Naive thymus-derived CD4-positive, alpha-beta T cell (primary cell): ENCODE measurements at regions not wholly inside any gene's neighbourhood (a gene's known extent, or its start where the extent isn't known, plus 50 kb on each side); places are given as distances from the start of the nearest gene placed in this dataset.

Experiments
- ATAC-seq: fragments of 150-1000 bp; cut with Tn5 transposase; 2 replicates; pipeline ENCODE4 v1.10.0; 2021; ENCODE audit warnings: mild to moderate bottlenecking, moderate library complexity
- CTCF ChIA-PET: fragments of 350-600 bp; sonication (Branson Sonifier 250); formaldehyde crosslinking; loops from one replicate; lab custom pipeline; 2021; ENCODE audit warnings: antibody characterized with exemption; lab: Charles Lee
- POLR2A ChIA-PET: fragments of 350-600 bp; sonication (Branson Sonifier 250); formaldehyde crosslinking; loops from one replicate; lab custom pipeline; 2021; ENCODE audit warnings: antibody characterized with exemption, inconsistent platforms; lab: Charles Lee
- DNase-seq, 9 donors: peaks; one replicate each; pipeline versions ENCODE4 v3.0.0 to v3.0.0-alpha.2; 2020 to 2022; ENCODE audit warnings: mixed read lengths in 1 of 9
- H3K27ac ChIP-seq: one replicate; pipeline ENCODE4 v1.7.0; 2013; ENCODE audit warnings: mild to moderate bottlenecking, low read depth, low read length, moderate library complexity
- H3K27me3 ChIP-seq, 2 donors: one replicate each; pipeline ENCODE4 v1.7.0; 2013; ENCODE audit warnings: low read length in 2 of 2, mild to moderate bottlenecking in 2 of 2, moderate library complexity in 2 of 2; ENCODE audit not compliant: control insufficient read depth in 2 of 2, insufficient read depth in 2 of 2
- H3K36me3 ChIP-seq, 3 experiments: 1 replicate in 2 of 3; 2 replicates in 1 of 3; pipeline ENCODE4 v1.7.0; 2013; ENCODE audit warnings: low read length in 3 of 3, mild to moderate bottlenecking in 3 of 3, moderate library complexity in 1 of 3; ENCODE audit not compliant: insufficient read depth in 3 of 3, control insufficient read depth in 2 of 3
- H3K4me1 ChIP-seq, 2 donors: one replicate each; pipeline ENCODE4 v1.7.0; 2013; ENCODE audit warnings: low read length in 2 of 2, mild to moderate bottlenecking in 2 of 2, moderate library complexity in 1 of 2; ENCODE audit not compliant: control insufficient read depth in 2 of 2, insufficient read depth in 2 of 2
- H3K4me3 ChIP-seq: 2 replicates; pipeline ENCODE4 v1.7.0; 2013; ENCODE audit warnings: mild to moderate bottlenecking, low read length
- H3K9me3 ChIP-seq, 3 experiments: 1 replicate in 2 of 3; 2 replicates in 1 of 3; pipeline ENCODE4 v1.7.0; 2013; ENCODE audit warnings: low read length in 3 of 3; ENCODE audit not compliant: control insufficient read depth in 2 of 3
- H3K27ac Mint-ChIP-seq, 9 donors: one replicate each; pipeline ENCODE4 v1.8.0; 2020 to 2022; ENCODE audit warnings: mixed read lengths in 9 of 9, mild to moderate bottlenecking in 8 of 9, moderate library complexity in 5 of 9, inconsistent platforms in 2 of 9
- H3K27me3 Mint-ChIP-seq, 5 donors: one replicate each; pipeline ENCODE4 v1.8.0; 2021 to 2022; ENCODE audit warnings: mixed read lengths in 5 of 5, mild to moderate bottlenecking in 1 of 5
- H3K36me3 Mint-ChIP-seq, 5 donors: one replicate each; pipeline ENCODE4 v1.8.0; 2020 to 2022; ENCODE audit warnings: mixed read lengths in 5 of 5, mild to moderate bottlenecking in 3 of 5, inconsistent platforms in 1 of 5
- H3K4me1 Mint-ChIP-seq, 7 donors: one replicate each; pipeline ENCODE4 v1.8.0; 2020 to 2022; ENCODE audit warnings: mixed read lengths in 7 of 7, mild to moderate bottlenecking in 3 of 7, inconsistent platforms in 1 of 7
- H3K4me3 Mint-ChIP-seq, 10 donors: one replicate each; pipeline ENCODE4 v1.8.0; 2020 to 2022; ENCODE audit warnings: mild to moderate bottlenecking in 10 of 10, mixed read lengths in 10 of 10, moderate library complexity in 6 of 10, inconsistent platforms in 2 of 10
- H3K9me3 Mint-ChIP-seq, 11 donors: one replicate each; pipeline ENCODE4 v1.8.0; 2020 to 2022; ENCODE audit warnings: mixed read lengths in 11 of 11, mild to moderate bottlenecking in 4 of 11, inconsistent platforms in 1 of 11, moderate library complexity in 1 of 11
- intact Hi-C, 2 donors: fragments of 100-400 bp; cut with micrococcal nuclease; formaldehyde crosslinking; loops; one replicate each; pipeline ENCODE4 v1.15.1; 2023

DNA sequence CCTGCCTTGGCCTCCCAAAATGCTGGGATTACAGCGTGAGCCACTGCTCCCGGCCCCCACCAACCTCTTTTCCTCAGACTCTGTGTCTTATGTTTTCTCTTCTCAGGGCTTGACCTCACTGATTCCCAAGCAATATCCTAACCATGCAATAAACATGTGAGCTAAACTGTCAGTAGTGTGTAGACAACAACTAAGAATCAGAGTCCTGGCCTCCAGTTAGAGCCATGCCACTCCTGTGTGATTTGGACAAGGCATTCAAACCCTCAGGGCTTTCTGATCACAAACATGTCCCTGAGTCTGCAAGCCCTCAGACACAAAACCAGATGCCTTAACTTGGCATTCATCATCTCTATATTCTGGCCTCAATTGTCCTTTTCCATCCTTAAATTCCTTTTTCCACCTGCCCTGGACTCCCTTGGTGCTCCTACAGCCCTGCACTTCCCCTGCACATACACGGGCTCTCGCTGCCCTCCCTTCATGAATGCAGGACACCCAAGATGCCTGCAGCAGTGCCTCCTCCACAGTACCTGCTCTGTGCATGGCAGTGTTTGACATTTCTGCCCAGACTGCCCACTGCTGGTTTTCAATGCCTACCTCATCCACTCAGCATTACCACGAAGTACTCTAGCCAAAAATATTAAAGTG, 142.8 kb downstream of the CYP26A1 start:
- Histone ChIP-seq H3K4me3 (no peak overlapping the region), H3K27me3 (no peaks in the 10 kb centered on the region), H3K36me3 (no peaks in the 10 kb centered on the region), H3K27ac (no peak overlapping the region), H3K4me1 (no peaks in the 10 kb centered on the region), H3K9me3 (no peaks in the 10 kb centered on the region)
- DNase-seq (no peak), ATAC-seq (no peak)
- peaks cover 0 to 2% (median 0%) of the 10 kb centered on the region in 11 donors for H3K9me3 Mint-ChIP-seq
- H3K4me1 Mint-ChIP-seq: no peaks in the 10 kb centered on the region
- intact Hi-C loops: no loop called here
- H3K27me3 Mint-ChIP-seq: peaks cover 0 to 7% (median 0%) of the 10 kb centered on the region in 5 donors
- peak overlapping the region in 1 of 9 donors; percentile 27 for H3K27ac Mint-ChIP-seq
- POLR2A ChIA-PET: no interaction called here
- CTCF ChIA-PET: no interaction called here
- H3K4me3 Mint-ChIP-seq: no peak overlapping the region
- no peaks in the 10 kb centered on the region for H3K36me3 Mint-ChIP-seq

DNA sequence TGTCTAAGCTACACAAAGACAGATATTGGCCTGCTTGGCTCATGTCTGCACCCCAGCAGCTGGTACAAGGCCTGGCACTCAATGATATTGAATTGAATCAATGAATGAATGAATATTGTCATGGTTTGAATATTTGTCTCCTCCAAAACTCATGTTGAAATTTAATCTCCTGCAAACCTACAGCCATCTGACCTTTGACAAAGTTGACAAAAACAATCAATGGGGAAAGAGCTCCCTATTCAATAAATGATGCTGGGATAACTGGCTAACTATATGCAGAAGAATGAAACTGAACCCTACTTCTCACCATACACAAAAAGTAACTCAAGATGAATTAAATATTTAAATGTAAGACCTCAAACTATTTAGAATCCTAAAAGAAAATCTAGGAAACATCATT, 144.7 kb downstream of the CYP26A1 start:
- Histone ChIP-seq H3K36me3 (no peaks in the 10 kb centered on the region), H3K4me1 (no peaks in the 10 kb centered on the region), H3K9me3 (no peaks in the 10 kb centered on the region), H3K27me3 (no peaks in the 10 kb centered on the region), H3K4me3 (no peak overlapping the region), H3K27ac (no peak overlapping the region)
- Mint-ChIP-seq H3K9me3 (peaks cover 0 to 7% (median 0%) of the 10 kb centered on the region in 11 donors), H3K4me1 (no peaks in the 10 kb centered on the region), H3K27ac (no peak overlapping the region), H3K4me3 (no peak overlapping the region), H3K36me3 (no peaks in the 10 kb centered on the region), H3K27me3 (peaks cover 0 to 7% (median 0%) of the 10 kb centered on the region in 5 donors)
- DNase-seq (no peak), ATAC-seq (no peak)
- intact Hi-C loops: no loop called here
- ChIA-PET CTCF (no interaction called here), POLR2A (no interaction called here)

DNA sequence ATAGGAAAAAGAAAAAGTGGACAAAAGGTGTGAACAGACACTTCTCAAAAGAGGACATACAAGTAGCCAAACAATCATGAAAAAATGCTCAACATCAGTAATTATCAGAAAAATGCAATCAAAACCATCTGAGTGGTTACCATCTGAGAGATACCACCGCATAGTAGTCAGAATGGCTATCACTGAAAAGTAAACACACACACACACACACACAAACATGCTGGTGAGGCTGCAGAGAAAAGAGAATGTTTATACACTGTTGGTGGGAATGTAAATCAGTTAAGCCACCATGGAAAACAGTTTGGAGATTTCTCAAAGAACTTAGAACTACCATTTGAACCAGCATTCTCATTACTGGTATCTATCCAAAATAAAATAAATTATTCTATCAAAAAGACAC, 145.7 kb downstream of the CYP26A1 start:
- no peak overlapping the region for H3K27ac ChIP-seq
- no peak for ATAC-seq
- H3K9me3 ChIP-seq: no peaks in the 10 kb centered on the region
- DNase-seq: no peak
- Mint-ChIP-seq H3K4me1 (no peaks in the 10 kb centered on the region), H3K4me3 (no peak overlapping the region), H3K27ac (no peak overlapping the region), H3K36me3 (no peaks in the 10 kb centered on the region), H3K9me3 (peaks cover 0 to 7% (median 0%) of the 10 kb centered on the region in 11 donors), H3K27me3 (peaks cover 0 to 7% (median 0%) of the 10 kb centered on the region in 5 donors)
- intact Hi-C loops: no loop called here
- H3K36me3 ChIP-seq: no peaks in the 10 kb centered on the region
- no peaks in the 10 kb centered on the region for H3K27me3 ChIP-seq
- CTCF ChIA-PET: no interaction called here
- no peak overlapping the region for H3K4me3 ChIP-seq
- no peaks in the 10 kb centered on the region for H3K4me1 ChIP-seq
- POLR2A ChIA-PET: no interaction called here

DNA sequence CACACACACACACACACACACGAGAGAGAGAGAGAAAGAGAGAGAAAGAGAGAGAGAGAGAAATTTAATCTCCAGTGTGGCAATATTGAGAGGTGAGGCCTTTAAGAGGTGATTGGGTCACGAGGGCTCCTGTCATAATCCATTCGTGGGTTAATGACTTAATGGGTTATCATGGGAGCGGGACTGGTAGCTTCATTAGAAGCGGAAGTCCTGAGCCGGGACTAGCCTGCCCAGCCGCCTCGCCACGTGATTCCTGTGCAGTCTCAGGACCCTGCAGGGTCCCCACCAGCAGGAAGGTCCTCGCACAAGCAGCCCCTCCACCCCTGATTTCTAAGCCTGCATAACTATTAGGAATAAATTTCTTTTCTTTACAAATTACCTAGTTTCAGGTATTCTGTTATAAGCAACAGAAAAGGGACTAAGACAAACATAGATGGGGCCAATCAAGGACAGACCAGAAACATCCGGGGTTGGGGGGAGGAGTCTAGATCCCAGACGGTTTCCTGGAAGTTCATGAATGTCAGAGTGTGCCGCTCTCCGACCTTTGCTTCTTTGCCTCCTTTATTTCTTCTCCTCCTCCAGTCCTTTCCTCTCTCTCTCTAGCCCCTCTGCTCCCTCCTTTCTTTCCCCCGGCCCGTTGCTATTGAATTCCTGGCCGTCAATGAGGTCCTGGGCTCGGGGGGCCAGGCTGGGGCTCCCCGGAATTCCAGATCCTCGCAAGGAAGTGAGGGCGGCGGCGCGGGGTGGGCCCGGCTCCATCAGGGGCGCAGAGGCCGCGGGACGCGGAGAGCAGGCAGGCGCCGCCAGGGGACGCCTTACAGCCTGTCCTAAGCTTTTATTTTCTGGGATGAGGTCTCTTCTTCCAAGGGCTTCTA, 146.8 kb downstream of the CYP26A1 start:
- CTCF ChIA-PET: no interaction called here
- Histone ChIP-seq H3K9me3 (no peaks in the 10 kb centered on the region), H3K27ac (no peak overlapping the region), H3K4me1 (no peaks in the 10 kb centered on the region), H3K4me3 (no peak overlapping the region), H3K36me3 (no peaks in the 10 kb centered on the region), H3K27me3 (no peaks in the 10 kb centered on the region)
- intact Hi-C loops: no loop called here
- no peak overlapping the region for H3K4me3 Mint-ChIP-seq
- peaks cover 0 to 7% (median 0%) of the 10 kb centered on the region in 5 donors for H3K27me3 Mint-ChIP-seq
- no peak overlapping the region for H3K27ac Mint-ChIP-seq
- peaks cover 0 to 7% (median 0%) of the 10 kb centered on the region in 11 donors for H3K9me3 Mint-ChIP-seq
- H3K4me1 Mint-ChIP-seq: no peaks in the 10 kb centered on the region
- ATAC-seq (no peak), DNase-seq (no peak)
- no peaks in the 10 kb centered on the region for H3K36me3 Mint-ChIP-seq
- POLR2A ChIA-PET: no interaction called here

DNA sequence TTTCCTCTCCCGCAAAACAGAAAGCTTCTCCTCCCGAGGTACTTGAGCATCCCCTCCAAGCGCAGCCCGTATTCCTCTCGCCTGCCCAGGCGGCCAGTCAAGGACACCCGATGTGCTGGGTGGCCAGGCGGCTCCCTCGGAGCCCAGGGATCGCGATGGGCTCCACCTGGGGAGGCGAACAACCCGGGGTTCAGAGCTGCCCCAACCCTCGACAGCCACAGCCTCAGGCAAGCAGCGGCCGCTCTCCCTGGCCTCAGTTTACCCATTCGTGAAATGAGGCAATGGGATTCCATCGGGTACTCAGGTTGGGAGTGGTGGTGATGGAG, 147.4 kb downstream of the CYP26A1 start:
- no peak overlapping the region for H3K4me3 ChIP-seq
- no peaks in the 10 kb centered on the region for H3K36me3 ChIP-seq
- H3K9me3 ChIP-seq: no peaks in the 10 kb centered on the region
- ATAC-seq (no peak), DNase-seq (no peak)
- intact Hi-C loops: no loop called here
- ChIA-PET POLR2A (no interaction called here), CTCF (no interaction called here)
- Mint-ChIP-seq H3K27ac (no peak overlapping the region), H3K36me3 (no peaks in the 10 kb centered on the region), H3K4me1 (no peaks in the 10 kb centered on the region), H3K4me3 (no peak overlapping the region), H3K27me3 (peaks cover 0 to 7% (median 0%) of the 10 kb centered on the region in 5 donors), H3K9me3 (peaks cover 0 to 7% (median 0%) of the 10 kb centered on the region in 11 donors)
- H3K27me3 ChIP-seq: no peaks in the 10 kb centered on the region
- H3K4me1 ChIP-seq: no peaks in the 10 kb centered on the region
- no peak overlapping the region for H3K27ac ChIP-seq

DNA sequence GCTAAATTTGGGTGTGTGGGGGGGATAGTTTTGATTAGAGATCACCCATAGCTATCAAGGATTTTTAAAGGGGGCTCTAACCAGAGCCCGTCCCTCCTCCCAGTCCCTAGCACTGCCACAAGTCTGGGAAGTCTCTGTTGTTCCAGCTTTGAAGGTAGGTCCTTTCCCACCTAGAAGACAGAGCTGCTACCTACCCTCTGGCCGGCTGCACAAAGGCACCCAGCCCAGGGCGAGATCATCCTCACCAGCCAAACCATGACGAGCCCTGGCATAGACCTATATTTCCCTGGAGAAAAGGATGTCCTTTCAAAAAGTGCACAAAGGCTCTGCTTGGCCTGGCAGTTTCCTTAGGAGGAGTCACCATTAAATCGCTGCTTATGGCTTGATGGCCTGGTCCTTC, 147.8 kb downstream of the CYP26A1 start:
- POLR2A ChIA-PET: no interaction called here
- no peaks in the 10 kb centered on the region for H3K36me3 Mint-ChIP-seq
- no peaks in the 10 kb centered on the region for H3K36me3 ChIP-seq
- no peak overlapping the region for H3K27ac Mint-ChIP-seq
- no peak overlapping the region for H3K4me3 ChIP-seq
- H3K27ac ChIP-seq: no peak overlapping the region
- H3K27me3 ChIP-seq: no peaks in the 10 kb centered on the region
- H3K4me1 Mint-ChIP-seq: no peaks in the 10 kb centered on the region
- DNase-seq: no peak
- intact Hi-C loops: no loop called here
- no peak overlapping the region for H3K4me3 Mint-ChIP-seq
- peaks cover 0 to 7% (median 0%) of the 10 kb centered on the region in 11 donors for H3K9me3 Mint-ChIP-seq
- no peaks in the 10 kb centered on the region for H3K4me1 ChIP-seq
- peaks cover 0 to 7% (median 0%) of the 10 kb centered on the region in 5 donors for H3K27me3 Mint-ChIP-seq
- no peaks in the 10 kb centered on the region for H3K9me3 ChIP-seq
- CTCF ChIA-PET: no interaction called here
- ATAC-seq: no peak
